ENCODE measurements at regions not wholly inside any gene's neighbourhood (a gene's known extent, or its start where the extent isn't known, plus 50 kb on each side); places are given as distances from the start of the nearest gene placed in this dataset.

- in situ Hi-C loops (cut with MboI; ENCODE audit: low sequenced_read_pairs): no loop called here
These were observed 924.7 kb upstream of the CELF2 start for GRCh38 chr10:10093021-10093420.

More at GRCh38 chr10:10093021-10093420, 924.7 kb upstream of the CELF2 start:
- no peak overlapping the region for H2BK20ac ChIP-seq (ENCODE audit: low read depth, low read length)
- no peak overlapping the region for H3K14ac ChIP-seq (replicated peaks; ENCODE audit: low read depth, low read length)
- H3K4me2 ChIP-seq (ENCODE audit: low read depth, low read length): no peak overlapping the region
- no peak overlapping the region for H2BK15ac ChIP-seq (ENCODE audit: low read depth, low read length)
- DNase-seq (no peak), ATAC-seq (ENCODE audit: low read depth) (no peak)
- no peaks in the 10 kb centered on the region for H3K79me1 ChIP-seq (ENCODE audit: low read depth in 1 of 2, low read length in 2 of 2)
- no peak overlapping the region for H2BK120ac ChIP-seq (ENCODE audit: low read depth, low read length)
- no peak overlapping the region for H3K18ac ChIP-seq (ENCODE audit: low read depth, low read length)
- H4K5ac ChIP-seq (ENCODE audit: low read depth, low read length): no peak overlapping the region
- no peak overlapping the region for H3K27ac ChIP-seq (ENCODE audit: insufficient read depth, low read length)
- no peak overlapping the region for H2AK9ac ChIP-seq (replicated peaks; ENCODE audit: low read depth, low read length, poor library complexity)
- no peak overlapping the region for H2BK5ac ChIP-seq (ENCODE audit: low read depth, low read length, poor library complexity, severe bottlenecking)
- WGBS, 2 experiments (ENCODE audit: extremely low coverage in 2 of 2, insufficient read length in 1 of 2): no CpG with 5 or more reads among the region's 3 CpGs
- H3K4me3 ChIP-seq (ENCODE audit: insufficient read depth, low read depth, low read length): no peak overlapping the region
- no peaks in the 10 kb centered on the region for H3K9me1 ChIP-seq (ENCODE audit: insufficient read depth, low read length)
- no TSS peak for BruUV-seq (replicated peaks)
- H3K56ac ChIP-seq (ENCODE audit: extremely low read depth, insufficient read depth, low read length): no peak overlapping the region
- dilution Hi-C loops (cut with HindIII; ENCODE audit: low sequenced_read_pairs, unreplicated experiment) (no loop called here), intact Hi-C loops (cut with micrococcal nuclease) (loop anchor here (10.0 kb wide), 1 partner anchor 942 kb away; no protein-coding TSS in a partner anchor)
- H3K4me1 ChIP-seq (ENCODE audit: control insufficient read depth, insufficient read depth, low read length): no peaks in the 10 kb centered on the region; the same call in 1 of the 2 replicates
- H3K4ac ChIP-seq (ENCODE audit: low read depth, low read length): no peak overlapping the region
- no peaks in the 10 kb centered on the region for H3K27me3 ChIP-seq (ENCODE audit: control insufficient read depth, insufficient read depth, low read length)
- no peak for TF ChIP-seq RCOR1 (IDR thresholded peaks at IDR 0.05; ENCODE audit: insufficient replicate concordance, low read length)
- no peak for TF ChIP-seq MXI1 (IDR thresholded peaks at IDR 0.05; ENCODE audit: borderline replicate concordance, low read depth, low read length)
- TF ChIP-seq POLR2A (IDR thresholded peaks at IDR 0.05; ENCODE audit: low read depth, low read length): no peak
- TF ChIP-seq SMC3 (IDR thresholded peaks at IDR 0.05; ENCODE audit: low read depth, low read length): no peak
- TF ChIP-seq NFE2L2 (IDR thresholded peaks at IDR 0.05; ENCODE audit: low read depth, low read length): no peak
- no peak for TF ChIP-seq CTCF (conservative IDR thresholded peaks at IDR 0.05; ENCODE audit: low read depth, low read length)
- no peak for TF ChIP-seq CHD1 (IDR thresholded peaks at IDR 0.05; ENCODE audit: low read depth, low read length)
- TF ChIP-seq BHLHE40 (IDR thresholded peaks at IDR 0.05; ENCODE audit: low read depth, low read length): no peak
- no peak for TF ChIP-seq ELK1 (IDR thresholded peaks at IDR 0.05; ENCODE audit: borderline replicate concordance, low read depth, low read length)
- TF ChIP-seq MAFK (IDR thresholded peaks at IDR 0.05; ENCODE audit: low read depth, low read length): no peak
- H2AFZ ChIP-seq (replicated peaks; ENCODE audit: low read length, poor library complexity): no peak overlapping the region
- no peak overlapping the region for H2AK5ac ChIP-seq (ENCODE audit: low read depth, low read length)
- no peak overlapping the region for H3K23ac ChIP-seq (ENCODE audit: low read depth, low read length)
- H4K20me1 ChIP-seq (ENCODE audit: insufficient read depth, low read length): no peaks in the 10 kb centered on the region
- CTCF ChIA-PET: no interaction called here
- no peak overlapping the region for H4K8ac ChIP-seq (ENCODE audit: low read depth in 2 of 2, low read length in 2 of 2)
- H3K36me3 ChIP-seq (ENCODE audit: control insufficient read depth, insufficient read depth, low read length): no peaks in the 10 kb centered on the region
- POLR2A ChIA-PET (ENCODE audit: unreplicated experiment): no interaction called here
- no peak overlapping the region for H3K9ac ChIP-seq (ENCODE audit: low read depth, low read length)
- H3K9me3 ChIP-seq (ENCODE audit: control insufficient read depth, insufficient read depth, low read length): peaks cover 3% of the 10 kb centered on the region
- no peak overlapping the region for H4K91ac ChIP-seq (ENCODE audit: insufficient read depth, low read depth, low read length)

Data from IMR-90 (cell line).